ENCODE measurements at regions not wholly inside any gene's neighbourhood (a gene's known extent, or its start where the extent isn't known, plus 50 kb on each side); places are given as distances from the start of the nearest gene placed in this dataset.

- H3K4me3 ChIP-seq (ENCODE audit: low read depth in 2 of 2, low read length in 2 of 2), result no peak overlapping the region
- H3K9me3 ChIP-seq (ENCODE audit: control insufficient read depth, insufficient read depth, low read depth, low read length), result no peaks in the 10 kb centered on the region
- ChIA-PET POLR2A (no interaction called here), CTCF (no interaction called here)
- H3K27me3 ChIP-seq (ENCODE audit: control insufficient read depth, insufficient read depth, low read length), result peaks cover 44% of the 10 kb centered on the region
- H3K4me1 ChIP-seq (ENCODE audit: control insufficient read depth, insufficient read depth, low read length), result no peaks in the 10 kb centered on the region
- in situ Hi-C loops (cut with HindIII; ENCODE audit: low pct_unique_long_range_greater_than_20kb, low sequenced_read_pairs) (no loop called here), intact Hi-C loops (cut with micrococcal nuclease; ENCODE audit: unreplicated experiment) (no loop called here)
- no peak for DNase-seq (ENCODE audit: low read depth, low spot score)
- no peak overlapping the region for H3K27ac ChIP-seq (ENCODE audit: low read length)
- BruUV-seq (replicated peaks), result no TSS peak
- no peak for TF ChIP-seq POLR2AphosphoS5 (IDR thresholded peaks at IDR 0.05; ENCODE audit: low read depth, low read length)
- TF ChIP-seq, protein P1, sequence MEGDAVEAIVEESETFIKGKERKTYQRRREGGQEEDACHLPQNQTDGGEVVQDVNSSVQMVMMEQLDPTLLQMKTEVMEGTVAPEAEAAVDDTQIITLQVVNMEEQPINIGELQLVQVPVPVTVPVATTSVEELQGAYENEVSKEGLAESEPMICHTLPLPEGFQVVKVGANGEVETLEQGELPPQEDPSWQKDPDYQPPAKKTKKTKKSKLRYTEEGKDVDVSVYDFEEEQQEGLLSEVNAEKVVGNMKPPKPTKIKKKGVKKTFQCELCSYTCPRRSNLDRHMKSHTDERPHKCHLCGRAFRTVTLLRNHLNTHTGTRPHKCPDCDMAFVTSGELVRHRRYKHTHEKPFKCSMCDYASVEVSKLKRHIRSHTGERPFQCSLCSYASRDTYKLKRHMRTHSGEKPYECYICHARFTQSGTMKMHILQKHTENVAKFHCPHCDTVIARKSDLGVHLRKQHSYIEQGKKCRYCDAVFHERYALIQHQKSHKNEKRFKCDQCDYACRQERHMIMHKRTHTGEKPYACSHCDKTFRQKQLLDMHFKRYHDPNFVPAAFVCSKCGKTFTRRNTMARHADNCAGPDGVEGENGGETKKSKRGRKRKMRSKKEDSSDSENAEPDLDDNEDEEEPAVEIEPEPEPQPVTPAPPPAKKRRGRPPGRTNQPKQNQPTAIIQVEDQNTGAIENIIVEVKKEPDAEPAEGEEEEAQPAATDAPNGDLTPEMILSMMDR (IDR thresholded peaks at IDR 0.05), result no peak
- no peak for TF ChIP-seq TCF7L2 (IDR thresholded peaks at IDR 0.05; ENCODE audit: low read depth, low read length)
- no peak for TF ChIP-seq SIN3A (IDR thresholded peaks at IDR 0.05; ENCODE audit: borderline replicate concordance, insufficient read depth, low read depth, low read length)
- TF ChIP-seq REST (IDR thresholded peaks at IDR 0.05; ENCODE audit: insufficient read depth in 1 of 2, low read depth in 2 of 2, low read length in 1 of 2), result no peak
- no peak for ATAC-seq
- H3K36me3 ChIP-seq (ENCODE audit: control insufficient read depth, insufficient read depth, low read length), result no peaks in the 10 kb centered on the region
These were observed 191.5 kb upstream of the RPL38 start for GRCh38 chr17:74011966-74012365.

DNA sequence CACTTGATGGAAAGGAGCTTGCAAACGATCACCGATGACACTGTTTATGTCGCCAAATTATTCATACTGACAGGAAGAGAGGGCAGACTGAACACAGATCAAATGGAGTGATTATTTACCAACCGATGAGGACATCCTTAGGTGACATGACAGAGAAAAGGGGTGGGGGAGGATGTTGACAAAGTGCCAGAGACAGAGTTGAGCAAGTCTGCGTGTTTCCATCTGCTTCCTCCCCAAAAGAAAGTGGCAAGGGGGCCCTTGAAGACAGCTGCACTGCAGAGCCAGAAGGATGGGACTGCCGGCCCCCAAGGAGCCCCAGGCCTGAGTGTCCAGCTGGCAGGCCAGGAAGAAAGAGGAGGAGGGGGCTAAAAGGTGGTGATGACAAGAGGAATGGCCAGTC lies 191.0 kb upstream of the RPL38 start:
- no peak for TF ChIP-seq POLR2AphosphoS5 (IDR thresholded peaks at IDR 0.05; ENCODE audit: low read depth, low read length)
- TF ChIP-seq, protein P1 (IDR thresholded peaks at IDR 0.05), result no peak
- no peak for TF ChIP-seq TCF7L2 (IDR thresholded peaks at IDR 0.05; ENCODE audit: low read depth, low read length)
- no peak for TF ChIP-seq REST (IDR thresholded peaks at IDR 0.05; ENCODE audit: insufficient read depth in 1 of 2, low read depth in 2 of 2, low read length in 1 of 2)
- TF ChIP-seq SIN3A (IDR thresholded peaks at IDR 0.05; ENCODE audit: borderline replicate concordance, insufficient read depth, low read depth, low read length), result no peak
- H3K9me3 ChIP-seq (ENCODE audit: control insufficient read depth, insufficient read depth, low read depth, low read length), result no peaks in the 10 kb centered on the region
- BruUV-seq (replicated peaks), result no TSS peak
- ChIA-PET POLR2A (interaction anchor here (0.6 kb wide), 1 partner anchor 30 kb away, joined by 4 read pairs; no protein-coding TSS in a partner anchor), CTCF (no interaction called here)
- H3K27ac ChIP-seq (ENCODE audit: low read length), result no peak overlapping the region
- in situ Hi-C loops (cut with HindIII; ENCODE audit: low pct_unique_long_range_greater_than_20kb, low sequenced_read_pairs), result no loop called here
- no peaks in the 10 kb centered on the region for H3K4me1 ChIP-seq (ENCODE audit: control insufficient read depth, insufficient read depth, low read length)
- H3K27me3 ChIP-seq (ENCODE audit: control insufficient read depth, insufficient read depth, low read length), result peaks cover 41% of the 10 kb centered on the region
- H3K36me3 ChIP-seq (ENCODE audit: control insufficient read depth, insufficient read depth, low read length), result no peaks in the 10 kb centered on the region
- no peak for DNase-seq (ENCODE audit: low read depth, low spot score)
- no peak overlapping the region for H3K4me3 ChIP-seq (ENCODE audit: low read depth in 2 of 2, low read length in 2 of 2)
- no peak for ATAC-seq
- intact Hi-C loops (cut with micrococcal nuclease; ENCODE audit: unreplicated experiment), result no loop called here

Measured in Panc1 (cell line).